ENCODE measurements at regions not wholly inside any gene's neighbourhood (a gene's known extent, or its start where the extent isn't known, plus 50 kb on each side); places are given as distances from the start of the nearest gene placed in this dataset.

DNA sequence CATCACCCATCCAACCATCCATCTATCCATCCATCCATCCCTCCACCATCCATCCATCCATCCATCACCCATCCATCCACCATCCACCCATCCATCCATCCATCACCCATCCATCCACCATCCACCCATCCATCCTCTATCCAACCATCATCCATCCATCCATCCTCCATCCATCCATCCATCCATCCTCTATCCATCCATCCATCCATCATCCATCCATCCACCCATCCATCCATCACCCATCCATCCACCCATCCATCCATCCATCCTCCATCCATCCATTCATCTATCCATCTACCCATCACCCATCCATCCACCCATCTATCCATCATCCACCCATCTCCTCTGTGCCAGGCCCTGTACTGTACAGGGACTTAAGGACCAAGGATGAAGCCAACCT is 62.2 kb upstream of the WNT11 start:
- TF ChIP-seq, protein P1, sequence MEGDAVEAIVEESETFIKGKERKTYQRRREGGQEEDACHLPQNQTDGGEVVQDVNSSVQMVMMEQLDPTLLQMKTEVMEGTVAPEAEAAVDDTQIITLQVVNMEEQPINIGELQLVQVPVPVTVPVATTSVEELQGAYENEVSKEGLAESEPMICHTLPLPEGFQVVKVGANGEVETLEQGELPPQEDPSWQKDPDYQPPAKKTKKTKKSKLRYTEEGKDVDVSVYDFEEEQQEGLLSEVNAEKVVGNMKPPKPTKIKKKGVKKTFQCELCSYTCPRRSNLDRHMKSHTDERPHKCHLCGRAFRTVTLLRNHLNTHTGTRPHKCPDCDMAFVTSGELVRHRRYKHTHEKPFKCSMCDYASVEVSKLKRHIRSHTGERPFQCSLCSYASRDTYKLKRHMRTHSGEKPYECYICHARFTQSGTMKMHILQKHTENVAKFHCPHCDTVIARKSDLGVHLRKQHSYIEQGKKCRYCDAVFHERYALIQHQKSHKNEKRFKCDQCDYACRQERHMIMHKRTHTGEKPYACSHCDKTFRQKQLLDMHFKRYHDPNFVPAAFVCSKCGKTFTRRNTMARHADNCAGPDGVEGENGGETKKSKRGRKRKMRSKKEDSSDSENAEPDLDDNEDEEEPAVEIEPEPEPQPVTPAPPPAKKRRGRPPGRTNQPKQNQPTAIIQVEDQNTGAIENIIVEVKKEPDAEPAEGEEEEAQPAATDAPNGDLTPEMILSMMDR (conservative IDR thresholded peaks at IDR 0.05; ENCODE audit: low read depth, low read length), result no peak
- DNase-seq (ENCODE audit: low read depth), result no peak
- H3K4me3 ChIP-seq (ENCODE audit: low read depth, low read length), result no peak overlapping the region

DNA sequence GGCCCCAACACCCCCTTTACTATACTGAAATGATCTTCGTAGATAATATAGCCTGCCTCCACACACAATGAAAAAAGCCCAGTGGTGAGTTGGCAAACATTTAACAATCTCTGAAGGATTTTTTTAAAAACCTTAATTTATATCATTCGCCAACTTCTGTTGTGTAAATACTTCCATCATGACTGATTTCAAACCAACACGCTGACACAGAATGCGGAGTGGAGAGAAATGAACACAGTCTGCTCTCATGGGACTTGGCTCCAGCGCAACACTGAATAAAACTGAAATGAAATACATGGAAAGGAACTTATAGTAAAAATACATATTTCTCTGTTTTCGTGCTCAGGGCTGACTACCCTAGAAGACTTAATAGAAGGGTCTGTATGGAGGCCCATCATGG is 61.3 kb upstream of the WNT11 start:
- H3K4me3 ChIP-seq (ENCODE audit: low read depth, low read length), result no peak overlapping the region
- TF ChIP-seq, protein P1 (conservative IDR thresholded peaks at IDR 0.05; ENCODE audit: low read depth, low read length), result no peak
- DNase-seq (ENCODE audit: low read depth), result no peak

DNA sequence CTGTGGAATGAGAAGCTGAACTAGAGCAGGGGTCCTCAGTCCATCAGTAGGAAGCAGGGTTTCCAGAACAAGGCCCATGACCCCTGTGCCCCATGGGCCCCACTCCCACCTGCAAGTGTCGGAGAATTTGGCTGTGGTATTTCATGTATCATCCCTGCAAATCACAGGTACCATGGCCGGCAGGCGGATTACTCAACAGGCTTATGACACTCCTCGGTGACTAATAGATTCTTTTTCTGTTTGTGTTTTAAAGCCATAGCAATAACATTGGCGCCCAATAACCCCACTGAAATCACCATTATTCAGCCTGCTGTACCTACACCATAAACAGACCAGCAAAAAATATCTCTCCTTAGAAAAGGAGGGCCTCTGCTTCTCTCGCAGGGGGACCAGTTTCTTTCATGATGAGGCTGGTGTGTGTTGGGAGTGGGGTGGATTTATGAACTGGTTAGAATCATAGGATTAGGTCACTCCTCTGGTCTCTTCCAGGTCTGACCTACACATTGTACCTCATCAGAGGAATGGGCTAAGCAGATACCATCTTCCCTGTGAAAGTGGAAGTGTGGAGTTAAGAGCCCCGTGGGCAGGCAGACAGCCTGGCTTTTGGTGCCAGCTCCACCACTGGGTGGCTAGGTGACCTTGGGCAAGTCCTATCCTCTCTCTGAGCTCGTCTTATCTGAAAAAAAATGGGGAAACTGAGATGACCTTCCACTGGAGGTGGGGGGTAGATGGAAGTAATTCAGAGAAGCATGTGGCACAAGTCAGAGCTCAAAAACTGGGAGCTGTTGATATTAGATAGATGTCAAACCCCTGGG is 60.2 kb upstream of the WNT11 start:
- TF ChIP-seq, protein P1 (conservative IDR thresholded peaks at IDR 0.05; ENCODE audit: low read depth, low read length), result no peak
- DNase-seq (ENCODE audit: low read depth), result peak; percentile 87
- no peak overlapping the region for H3K4me3 ChIP-seq (ENCODE audit: low read depth, low read length)

DNA sequence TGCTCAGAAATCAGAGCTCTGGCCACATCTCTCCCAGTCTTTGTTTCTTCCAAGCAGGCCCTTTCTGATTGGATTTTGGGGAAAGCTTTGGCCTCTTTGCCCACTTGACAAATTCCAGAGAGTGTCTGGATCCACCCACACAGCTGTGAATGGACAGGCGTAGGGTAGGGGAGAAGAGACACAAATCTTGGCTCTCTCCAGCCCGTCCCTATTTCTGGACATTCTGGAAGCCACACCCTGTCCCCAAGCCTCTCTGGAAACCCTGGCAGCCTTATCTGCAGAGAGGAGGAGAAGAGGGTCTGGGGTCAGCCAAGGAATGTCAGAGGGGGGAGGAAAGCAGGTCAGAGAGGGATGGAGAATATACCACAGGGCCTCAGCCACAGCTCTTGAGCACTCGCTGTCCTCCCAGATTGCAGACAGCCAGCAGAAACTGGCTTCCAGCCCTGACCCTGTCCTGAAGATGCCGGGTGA is 59.5 kb upstream of the WNT11 start:
- no peak overlapping the region for H3K4me3 ChIP-seq (ENCODE audit: low read depth, low read length)
- no peak for DNase-seq (ENCODE audit: low read depth)
- TF ChIP-seq, protein P1 (conservative IDR thresholded peaks at IDR 0.05; ENCODE audit: low read depth, low read length), result no peak

DNA sequence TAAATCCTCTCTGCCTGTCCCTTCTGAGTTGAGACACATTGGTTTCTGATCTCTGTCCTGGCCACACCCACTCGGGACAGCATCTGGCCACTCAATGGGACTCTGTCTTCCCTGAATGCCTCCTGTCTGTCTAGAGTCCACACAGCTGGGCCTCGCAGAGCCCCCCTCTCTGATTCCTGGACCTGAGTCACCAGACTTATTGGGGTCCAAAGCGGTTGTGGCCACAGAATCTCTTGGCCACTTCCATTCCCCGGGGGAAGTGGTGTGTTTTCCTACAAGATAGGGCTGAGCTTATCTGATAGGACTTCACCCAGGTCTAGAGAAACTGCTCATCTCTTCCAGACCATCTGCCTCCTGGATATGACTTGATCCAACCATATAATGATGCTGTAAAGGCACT is 57.4 kb upstream of the WNT11 start:
- DNase-seq (ENCODE audit: low read depth), result no peak
- H3K4me3 ChIP-seq (ENCODE audit: low read depth, low read length), result no peak overlapping the region
- TF ChIP-seq, protein P1 (conservative IDR thresholded peaks at IDR 0.05; ENCODE audit: low read depth, low read length), result no peak

DNA sequence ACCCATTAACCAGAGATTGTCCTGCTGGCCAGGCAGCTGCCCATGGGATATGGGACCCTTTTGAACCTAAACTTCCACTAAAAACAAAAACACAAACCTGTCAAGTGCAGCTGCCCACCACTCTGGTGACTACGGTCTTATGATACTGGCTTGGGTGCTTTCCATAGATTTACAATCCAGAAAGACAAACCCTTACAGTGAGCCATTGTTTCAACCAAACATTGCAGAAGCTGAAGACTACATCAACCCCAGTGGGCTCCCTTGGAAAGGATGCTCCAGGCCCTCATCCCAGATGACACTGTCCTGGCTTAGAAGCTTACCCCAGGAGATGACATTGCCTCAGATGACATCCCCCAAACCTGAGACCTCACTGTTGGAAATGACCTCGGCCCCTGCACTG is 56.9 kb upstream of the WNT11 start:
- DNase-seq (ENCODE audit: low read depth), result no peak
- H3K4me3 ChIP-seq (ENCODE audit: low read depth, low read length), result no peak overlapping the region
- TF ChIP-seq, protein P1 (conservative IDR thresholded peaks at IDR 0.05; ENCODE audit: low read depth, low read length), result no peak

Measured in choroid plexus epithelial cell (primary cell).